Lower leg skin (tissue), 4 donors: ENCODE measurements at regions not wholly inside any gene's neighbourhood (a gene's known extent, or its start where the extent isn't known, plus 50 kb on each side); places are given as distances from the start of the nearest gene placed in this dataset.
"Not testable (repeated sequence)": the region's sequence is repeated elsewhere in the genome, so short reads cannot be mapped to it uniquely, and the experiment has no call there.

ENCODE experiments used
- DNase-seq, 2 donors: peaks; one replicate each; pipeline ENCODE4 v3.0.0-alpha.2; 2019; ENCODE audit warnings: low spot score in 2 of 2
- H3K4me3 ChIP-seq: fragments of 200-600 bp; sonication (generic); 2 replicates; pipeline ENCODE4 v1.5.1; 2017; ENCODE audit warnings: mild to moderate bottlenecking, low read depth; ENCODE audit not compliant: poor library complexity, severe bottlenecking
- CTCF ChIP-seq, 3 donors: fragments of 450-650 bp; IDR thresholded peaks; one replicate each; pipeline ENCODE4 v1.5.1; 2016; ENCODE audit warnings: antibody characterized with exemption in 3 of 3, mild to moderate bottlenecking in 3 of 3, moderate library complexity in 2 of 3
- POLR2A ChIP-seq, 2 donors: fragments of 450-650 bp; IDR thresholded peaks; one replicate each; pipeline ENCODE4 v1.6.1; 2016 to 2017; ENCODE audit warnings: antibody characterized with exemption in 2 of 2, mild to moderate bottlenecking in 1 of 2, moderate library complexity in 1 of 2
- WGBS, 2 donors: methylation state at CpG; one replicate each; pipeline ENCODE4 v1.1.5; 2018; 5-methylcytosine and 5-hydroxymethylcytosine counted together
- intact Hi-C: fragments of 100-400 bp; cut with DNase I; formaldehyde crosslinking; loops from one replicate; pipeline ENCODE4 v1.15.0; 2023; ENCODE audit warnings: low total_unique reads

- intact Hi-C loops = no loop called here
- 88 to 94% methylated on average over 2 of the region's 2 CpGs for WGBS, 2 donors
- TF ChIP-seq CTCF (IDR thresholded peaks at IDR 0.05) (no peak), POLR2A (IDR thresholded peaks at IDR 0.05) (no peak)
- no peak overlapping the region for H3K4me3 ChIP-seq
- no peak for DNase-seq
These were observed 168.9 kb downstream of the ID4 start for GRCh38 chr6:20006037-20006436.

- 36 to 45% methylated on average over 1 of the region's 1 CpG for WGBS, 2 donors
- no peak overlapping the region for H3K4me3 ChIP-seq
- TF ChIP-seq CTCF (IDR thresholded peaks at IDR 0.05) (no peak), POLR2A (IDR thresholded peaks at IDR 0.05) (no peak)
- intact Hi-C loops = no loop called here
- no peak for DNase-seq
These were observed 171.0 kb downstream of the ID4 start for GRCh38 chr6:20008131-20008530.

GRCh38 chr6:20013066-20013861 is 176.1 kb downstream of the ID4 start:
- no peak for DNase-seq
- H3K4me3 ChIP-seq = no peak overlapping the region
- TF ChIP-seq CTCF (IDR thresholded peaks at IDR 0.05) (no peak), POLR2A (IDR thresholded peaks at IDR 0.05) (no peak)
- intact Hi-C loops = no loop called here
- WGBS, 2 donors = 83 to 85% methylated on average over 13 of the region's 13 CpGs

- DNase-seq = no peak
- TF ChIP-seq CTCF (IDR thresholded peaks at IDR 0.05) (no peak), POLR2A (IDR thresholded peaks at IDR 0.05) (no peak)
- WGBS, 2 donors = 91 to 93% methylated on average over 1 of the region's 1 CpG
- no peak overlapping the region for H3K4me3 ChIP-seq
- intact Hi-C loops = no loop called here
These were observed 177.3 kb downstream of the ID4 start for GRCh38 chr6:20014508-20014907.

GRCh38 chr6:20020526-20020925 is 183.4 kb downstream of the ID4 start:
- no peak for DNase-seq
- intact Hi-C loops = no loop called here
- TF ChIP-seq CTCF (IDR thresholded peaks at IDR 0.05) = no peak
- no peak for TF ChIP-seq POLR2A (IDR thresholded peaks at IDR 0.05)
- 80 to 92% methylated on average over 1 of the region's 1 CpG for WGBS, 2 donors
- H3K4me3 ChIP-seq = no peak overlapping the region

GRCh38 chr6:20021795-20022194 is 184.6 kb downstream of the ID4 start:
- DNase-seq = no peak
- intact Hi-C loops = no loop called here
- TF ChIP-seq CTCF (IDR thresholded peaks at IDR 0.05) (no peak), POLR2A (IDR thresholded peaks at IDR 0.05) (no peak)
- H3K4me3 ChIP-seq = no peak overlapping the region

GRCh38 chr6:20023549-20024315 is 186.6 kb downstream of the ID4 start:
- H3K4me3 ChIP-seq, intact Hi-C loops, DNase-seq: not testable (repeated sequence)
- 86 to 89% methylated on average over 28 of the region's 28 CpGs for WGBS, 2 donors
